Heart left ventricle (tissue), 16 donors: ENCODE measurements at regions not wholly inside any gene's neighbourhood (a gene's known extent, or its start where the extent isn't known, plus 50 kb on each side); places are given as distances from the start of the nearest gene placed in this dataset.

Experiments used
- ATAC-seq, 4 donors: fragments of 200-7000 bp; cut with Tn5 transposase; one replicate each; pipeline ENCODE4 v1.9.1; 2020 to 2022; ENCODE audit warnings: moderate library complexity in 4 of 4, mild to moderate bottlenecking in 3 of 4, moderate number of reproducible peaks in 1 of 4
- DNase-seq, 5 donors: peaks; one replicate each; pipeline ENCODE4 v3.0.0-alpha.2; 2020
- H3K27ac ChIP-seq, 12 donors: fragments of 200-600 bp; sonication (generic) in 4 of 12; one replicate each; pipeline versions ENCODE4 v1.5.0 to v1.8.0; 2016 to 2022; ENCODE audit warnings: mild to moderate bottlenecking in 2 of 12
- H3K27me3 ChIP-seq, 9 donors: fragments of 200-600 bp; sonication (generic) in 2 of 9; one replicate each; pipeline versions ENCODE4 v1.5.1 to v1.8.0; 2016 to 2022; ENCODE audit warnings: mild to moderate bottlenecking in 3 of 9
- H3K36me3 ChIP-seq, 9 donors: fragments of 200-600 bp; sonication (generic) in 2 of 9; one replicate each; pipeline versions ENCODE4 v1.5.0 to v1.8.0; 2018 to 2022; ENCODE audit warnings: mild to moderate bottlenecking in 2 of 9
- H3K4me1 ChIP-seq, 12 donors: fragments of 200-600 bp; sonication (generic) in 4 of 12; one replicate each; pipeline versions ENCODE4 v1.5.0 to v1.8.0; 2016 to 2022; ENCODE audit warnings: mild to moderate bottlenecking in 3 of 12
- H3K4me3 ChIP-seq, 12 donors: fragments of 200-600 bp; sonication (generic) in 4 of 12; one replicate each; pipeline versions ENCODE4 v1.5.0 to v1.8.0; 2017 to 2022; ENCODE audit warnings: mild to moderate bottlenecking in 9 of 12, moderate library complexity in 4 of 12
- H3K9me3 ChIP-seq, 12 donors: fragments of 200-600 bp; sonication (generic) in 4 of 12; one replicate each; pipeline versions ENCODE4 v1.5.0 to v1.8.0; 2016 to 2022; ENCODE audit warnings: mild to moderate bottlenecking in 1 of 12
- POLR2A ChIP-seq, 2 donors: fragments of 450-650 bp; IDR thresholded peaks; one replicate each; pipeline ENCODE4 v1.6.1; 2017; ENCODE audit warnings: antibody characterized with exemption in 2 of 2, mild to moderate bottlenecking in 2 of 2, moderate library complexity in 2 of 2
- WGBS, 4 donors: extraction: QIAGEN DNeasy Blood & Tissue Kit in 2 of 4; methylation state at CpG; one replicate each; pipeline versions ENCODE4 v1.1.5 to v1.1.7; 2013 to 2018; 5-methylcytosine and 5-hydroxymethylcytosine counted together
- intact Hi-C, 10 donors: fragments of 100-400 bp; cut with DNase I; formaldehyde crosslinking; loops; one replicate each; pipeline versions ENCODE4 v1.11.1 to v1.14.2; 2022
- TF ChIP-seq, protein P1 (sequence below), 12 donors: fragments of 200-600 bp; sonication (generic) in 4 of 12; IDR thresholded peaks; one replicate each; pipeline versions ENCODE4 v1.5.0 to v1.8.0; 2018 to 2022; ENCODE audit warnings: antibody characterized with exemption in 12 of 12, mild to moderate bottlenecking in 5 of 12
- donor health status: ischemic (EF 13 %, LVEDD 7.1; RV severe dilation, severe dysfunction).
- donor health status: healthy with polysubstance abuse.
- donor health status: DM: no; HTN: yes; CAD: no.
- donor health status: DM: no; HTN: no; CAD: no.
- donor health status: ischemic (EF 25% LVEDD 6.9; RV normal size, moderate dysfunction).
- donor health status: ischemic (EF 25% LVEDD 5.7; RV mildly dilated, moderate dysfunction).
- donor health status: healthy.
- donor health status: DM: yes; HTN: yes; CAD: no.
- donor health status: ischemic (EF 35%, LVEDD 5.7; RV mildly dilated, moderate dysfunction).
- donor health status: nonischemic (EF 11% LVEDD 7.7; RV severe dilation, severe dysfunction).
- donor health status: DM: yes; HTN: yes; CAD: no.
- donor health status: PGD.
- donor health status: ischemic (EF 29% LVEDD 5.4; RV normal size, mild dysfunction).
- donor health status: nonischemic (EF 23%, LVEDD 6.1; RV moderate dilation, normal function).

GRCh38 chr4:108547682-108548081, 72.7 kb upstream of the RPL34 start:
- no peaks in the 10 kb centered on the region for H3K4me1 ChIP-seq
- no peak overlapping the region for H3K4me3 ChIP-seq
- ATAC-seq, result no peak
- TF ChIP-seq, protein P1, sequence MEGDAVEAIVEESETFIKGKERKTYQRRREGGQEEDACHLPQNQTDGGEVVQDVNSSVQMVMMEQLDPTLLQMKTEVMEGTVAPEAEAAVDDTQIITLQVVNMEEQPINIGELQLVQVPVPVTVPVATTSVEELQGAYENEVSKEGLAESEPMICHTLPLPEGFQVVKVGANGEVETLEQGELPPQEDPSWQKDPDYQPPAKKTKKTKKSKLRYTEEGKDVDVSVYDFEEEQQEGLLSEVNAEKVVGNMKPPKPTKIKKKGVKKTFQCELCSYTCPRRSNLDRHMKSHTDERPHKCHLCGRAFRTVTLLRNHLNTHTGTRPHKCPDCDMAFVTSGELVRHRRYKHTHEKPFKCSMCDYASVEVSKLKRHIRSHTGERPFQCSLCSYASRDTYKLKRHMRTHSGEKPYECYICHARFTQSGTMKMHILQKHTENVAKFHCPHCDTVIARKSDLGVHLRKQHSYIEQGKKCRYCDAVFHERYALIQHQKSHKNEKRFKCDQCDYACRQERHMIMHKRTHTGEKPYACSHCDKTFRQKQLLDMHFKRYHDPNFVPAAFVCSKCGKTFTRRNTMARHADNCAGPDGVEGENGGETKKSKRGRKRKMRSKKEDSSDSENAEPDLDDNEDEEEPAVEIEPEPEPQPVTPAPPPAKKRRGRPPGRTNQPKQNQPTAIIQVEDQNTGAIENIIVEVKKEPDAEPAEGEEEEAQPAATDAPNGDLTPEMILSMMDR (IDR thresholded peaks at IDR 0.05), result no peak
- TF ChIP-seq POLR2A (IDR thresholded peaks at IDR 0.05), result no peak
- H3K9me3 ChIP-seq, result peaks cover 0 to 40% (median 15%) of the 10 kb centered on the region in 12 donors
- no peaks in the 10 kb centered on the region for H3K27me3 ChIP-seq
- H3K27ac ChIP-seq, result no peak overlapping the region
- no peaks in the 10 kb centered on the region for H3K36me3 ChIP-seq
- intact Hi-C loops, result no loop called here
- DNase-seq, result no peak

DNA sequence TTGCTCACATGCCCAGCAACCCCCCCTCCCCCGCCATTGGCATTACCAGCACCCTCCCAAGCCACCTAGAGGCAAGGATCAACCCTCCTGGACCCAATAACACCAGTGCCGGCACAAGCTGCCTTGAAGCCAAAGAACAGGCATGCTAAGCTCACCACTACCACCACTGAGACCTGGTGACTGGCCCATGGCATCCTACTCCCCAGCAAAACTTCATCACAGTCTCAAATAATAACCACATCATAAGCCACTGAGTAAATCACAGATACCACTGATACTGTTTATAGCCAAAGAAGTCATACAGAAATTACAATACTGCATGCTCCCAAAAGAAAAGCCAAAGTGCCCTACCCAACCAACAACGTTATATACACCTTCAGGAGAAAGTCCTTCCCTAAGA, 73.6 kb upstream of the RPL34 start:
- intact Hi-C loops, result no loop called here
- Histone ChIP-seq H3K27ac (no peak overlapping the region), H3K9me3 (peaks cover 0 to 40% (median 15%) of the 10 kb centered on the region in 12 donors), H3K27me3 (no peaks in the 10 kb centered on the region), H3K36me3 (no peaks in the 10 kb centered on the region), H3K4me3 (no peak overlapping the region), H3K4me1 (no peaks in the 10 kb centered on the region)
- DNase-seq (no peak), ATAC-seq (no peak)
- WGBS, 4 donors, result 69 to 94% (median 72%) methylated on average over 3 of the region's 3 CpGs
- TF ChIP-seq, protein P1 (IDR thresholded peaks at IDR 0.05), result no peak
- no peak for TF ChIP-seq POLR2A (IDR thresholded peaks at IDR 0.05)

DNA sequence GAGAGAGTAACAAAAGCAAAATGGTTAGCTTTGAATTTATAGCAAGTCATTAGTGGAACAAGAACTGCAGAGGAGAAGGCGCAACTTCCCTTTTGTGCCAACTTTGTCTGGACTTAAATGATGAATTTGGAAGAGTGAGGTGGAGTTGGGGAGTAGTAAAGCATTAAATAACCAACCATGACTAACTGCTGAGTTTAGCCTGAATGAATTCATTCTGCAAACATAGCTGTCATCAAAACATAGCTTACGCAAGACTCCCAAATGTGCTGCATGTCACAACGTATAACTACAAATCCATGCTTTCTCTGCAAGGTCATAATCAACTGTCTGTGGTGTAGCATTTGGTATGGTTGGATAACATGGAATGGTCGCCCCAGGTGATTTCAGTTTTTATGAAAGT, 75.9 kb upstream of the RPL34 start:
- H3K9me3 ChIP-seq, result peaks cover 0 to 34% (median 14%) of the 10 kb centered on the region in 12 donors
- WGBS, 4 donors, result 90 to 93% (median 90%) methylated on average over 4 of the region's 4 CpGs
- TF ChIP-seq, protein P1 (IDR thresholded peaks at IDR 0.05), result no peak
- TF ChIP-seq POLR2A (IDR thresholded peaks at IDR 0.05), result no peak
- ATAC-seq (no peak), DNase-seq (no peak)
- no peaks in the 10 kb centered on the region for H3K36me3 ChIP-seq
- H3K4me3 ChIP-seq, result no peak overlapping the region
- no peaks in the 10 kb centered on the region for H3K27me3 ChIP-seq
- H3K4me1 ChIP-seq, result no peaks in the 10 kb centered on the region
- intact Hi-C loops, result no loop called here
- H3K27ac ChIP-seq, result no peak overlapping the region

GRCh38 chr4:108543359-108543968, 76.9 kb upstream of the RPL34 start:
- Histone ChIP-seq H3K36me3 (no peaks in the 10 kb centered on the region), H3K4me3 (no peak overlapping the region), H3K4me1 (no peaks in the 10 kb centered on the region), H3K27ac (no peak overlapping the region), H3K27me3 (no peaks in the 10 kb centered on the region), H3K9me3 (peaks cover 0 to 26% (median 14%) of the 10 kb centered on the region in 12 donors)
- ATAC-seq, result no peak
- no peak for DNase-seq
- no peak for TF ChIP-seq POLR2A (IDR thresholded peaks at IDR 0.05)
- TF ChIP-seq, protein P1 (IDR thresholded peaks at IDR 0.05), result no peak
- intact Hi-C loops, result no loop called here
- 89 to 91% (median 90%) methylated on average over 7 of the region's 7 CpGs for WGBS, 4 donors
